ENCODE measurements at regions not wholly inside any gene's neighbourhood (a gene's known extent, or its start where the extent isn't known, plus 50 kb on each side); places are given as distances from the start of the nearest gene placed in this dataset.
A peak's percentile ranks its signal among the peaks of the same experiment; 100 is the strongest.

DNA sequence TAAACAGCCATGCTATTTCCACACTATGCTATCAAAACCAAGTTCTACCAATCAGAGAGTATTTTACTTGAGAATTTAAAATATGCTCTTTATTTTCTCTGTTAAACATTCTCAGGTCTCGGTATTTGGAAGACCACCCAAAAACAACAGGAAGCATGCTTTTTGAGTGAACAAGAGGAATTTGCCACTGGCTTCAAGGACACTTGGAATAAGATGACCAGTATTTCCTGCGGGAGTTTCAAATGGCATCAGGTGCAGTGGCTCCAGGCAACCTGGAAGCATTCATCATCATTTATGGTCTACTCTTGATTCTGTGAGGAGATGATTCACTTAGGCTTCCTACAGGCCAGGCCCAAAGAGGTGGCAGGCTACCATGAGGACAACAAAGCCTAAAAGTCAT is 305.7 kb upstream of the ATP11B start:
- CTCF ChIA-PET: no interaction called here
- no peak overlapping the region for H3K4me3 ChIP-seq
- POLR2A ChIA-PET (ENCODE audit: unreplicated experiment): no interaction called here
- no peaks in the 10 kb centered on the region for H3K36me3 ChIP-seq (ENCODE audit: low read depth)
- peaks cover 7% of the 10 kb centered on the region; the same call in 1 of the 2 replicates for H3F3A ChIP-seq (ENCODE audit: insufficient read depth, low read depth)
- H3K9me3 ChIP-seq (ENCODE audit: insufficient read depth, low read depth): no peaks in the 10 kb centered on the region
- no peaks in the 10 kb centered on the region for H3K27me3 ChIP-seq (ENCODE audit: insufficient read depth, low read depth)
- H2AFZ ChIP-seq: no peak overlapping the region
- intact Hi-C loops (cut with micrococcal nuclease; ENCODE audit: unreplicated experiment): loop anchor here (10.0 kb wide), 1 partner anchor 203 kb away; no protein-coding TSS in a partner anchor
- H3K27ac ChIP-seq: no peak overlapping the region
- TF ChIP-seq EZH2 (IDR thresholded peaks at IDR 0.05; ENCODE audit: low read depth): no peak
- TF ChIP-seq, protein P1, sequence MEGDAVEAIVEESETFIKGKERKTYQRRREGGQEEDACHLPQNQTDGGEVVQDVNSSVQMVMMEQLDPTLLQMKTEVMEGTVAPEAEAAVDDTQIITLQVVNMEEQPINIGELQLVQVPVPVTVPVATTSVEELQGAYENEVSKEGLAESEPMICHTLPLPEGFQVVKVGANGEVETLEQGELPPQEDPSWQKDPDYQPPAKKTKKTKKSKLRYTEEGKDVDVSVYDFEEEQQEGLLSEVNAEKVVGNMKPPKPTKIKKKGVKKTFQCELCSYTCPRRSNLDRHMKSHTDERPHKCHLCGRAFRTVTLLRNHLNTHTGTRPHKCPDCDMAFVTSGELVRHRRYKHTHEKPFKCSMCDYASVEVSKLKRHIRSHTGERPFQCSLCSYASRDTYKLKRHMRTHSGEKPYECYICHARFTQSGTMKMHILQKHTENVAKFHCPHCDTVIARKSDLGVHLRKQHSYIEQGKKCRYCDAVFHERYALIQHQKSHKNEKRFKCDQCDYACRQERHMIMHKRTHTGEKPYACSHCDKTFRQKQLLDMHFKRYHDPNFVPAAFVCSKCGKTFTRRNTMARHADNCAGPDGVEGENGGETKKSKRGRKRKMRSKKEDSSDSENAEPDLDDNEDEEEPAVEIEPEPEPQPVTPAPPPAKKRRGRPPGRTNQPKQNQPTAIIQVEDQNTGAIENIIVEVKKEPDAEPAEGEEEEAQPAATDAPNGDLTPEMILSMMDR (conservative IDR thresholded peaks at IDR 0.05): no peak
- H3K4me2 ChIP-seq: no peak overlapping the region
- BruUV-seq (replicated peaks): no TSS peak
- DNase-seq: no peak
- no peaks in the 10 kb centered on the region for H3K9me2 ChIP-seq (ENCODE audit: insufficient read depth)
- no peaks in the 10 kb centered on the region for H4K20me1 ChIP-seq (ENCODE audit: insufficient read depth)
- peaks cover 12% of the 10 kb centered on the region for H3K4me1 ChIP-seq (replicated peaks; ENCODE audit: insufficient read depth)
- H3K79me2 ChIP-seq (ENCODE audit: low read depth): no peaks in the 10 kb centered on the region

DNA sequence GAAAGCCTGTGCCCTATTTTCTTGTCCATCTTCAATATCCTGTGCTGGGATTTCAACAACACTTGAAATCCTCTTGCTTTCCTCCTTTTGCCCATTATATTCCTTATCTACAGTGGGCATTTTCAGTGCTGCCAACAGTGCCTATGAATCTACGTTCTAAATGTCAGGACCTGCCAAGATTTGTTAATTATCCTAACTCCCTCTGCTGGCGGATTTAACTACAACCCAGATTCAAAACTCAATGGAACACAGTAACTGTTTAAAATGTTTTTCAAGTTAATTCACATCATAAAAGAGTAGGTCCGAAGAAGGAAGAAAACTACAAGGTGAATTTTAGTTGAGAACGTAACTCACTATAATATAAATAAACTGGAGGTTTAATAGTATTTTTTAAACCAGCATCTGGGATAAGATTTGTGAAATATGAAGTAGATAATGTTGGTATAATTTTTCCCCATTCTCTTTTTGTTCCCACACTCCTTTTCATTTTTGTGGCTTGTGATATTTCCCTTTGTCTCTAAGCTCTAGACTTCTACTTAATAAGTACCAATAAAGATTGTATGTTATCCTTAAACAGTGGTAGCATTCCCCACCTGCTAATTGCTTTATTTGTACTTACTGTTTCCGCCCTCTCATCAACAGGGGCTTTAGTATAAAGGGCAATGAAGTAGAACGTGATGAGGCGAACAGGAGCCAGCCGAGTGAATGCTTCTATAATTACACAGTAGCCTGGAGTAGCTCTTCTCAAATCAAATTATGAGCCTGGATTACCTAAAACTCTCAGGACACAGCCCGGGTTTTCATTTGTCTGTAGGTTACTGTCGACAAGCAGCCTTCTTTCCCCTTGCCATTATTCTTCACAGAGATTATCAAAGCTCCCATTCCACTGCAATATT is 302.5 kb upstream of the ATP11B start:
- Histone ChIP-seq H3F3A (ENCODE audit: insufficient read depth, low read depth) (no peaks in the 10 kb centered on the region), H4K20me1 (ENCODE audit: insufficient read depth) (no peaks in the 10 kb centered on the region), H3K4me2 (no peak overlapping the region), H3K79me2 (ENCODE audit: low read depth) (no peaks in the 10 kb centered on the region), H3K4me1 (replicated peaks; ENCODE audit: insufficient read depth) (peaks cover 3% of the 10 kb centered on the region; the same call in 1 of the 2 replicates), H3K9me3 (ENCODE audit: insufficient read depth, low read depth) (no peaks in the 10 kb centered on the region), H2AFZ (no peak overlapping the region), H3K9me2 (ENCODE audit: insufficient read depth) (no peaks in the 10 kb centered on the region), H3K27ac (no peak overlapping the region), H3K36me3 (ENCODE audit: low read depth) (no peaks in the 10 kb centered on the region), H3K4me3 (no peak overlapping the region), H3K27me3 (ENCODE audit: insufficient read depth, low read depth) (no peaks in the 10 kb centered on the region)
- ChIA-PET CTCF (interaction anchor here (0.5 kb wide), 1 partner anchor 1524 kb away, joined by 8 read pairs; no protein-coding TSS in a partner anchor), POLR2A (ENCODE audit: unreplicated experiment) (no interaction called here)
- TF ChIP-seq, protein P1 (conservative IDR thresholded peaks at IDR 0.05): peak; percentile 74
- TF ChIP-seq EZH2 (IDR thresholded peaks at IDR 0.05; ENCODE audit: low read depth): no peak
- intact Hi-C loops (cut with micrococcal nuclease; ENCODE audit: unreplicated experiment): loop anchor here (1.0 to 10.0 kb wide), 5 partner anchors 128 to 1156 kb away; no protein-coding TSS in a partner anchor
- peak; percentile 12 to 37 for DNase-seq
- no TSS peak for BruUV-seq (replicated peaks)

DNA sequence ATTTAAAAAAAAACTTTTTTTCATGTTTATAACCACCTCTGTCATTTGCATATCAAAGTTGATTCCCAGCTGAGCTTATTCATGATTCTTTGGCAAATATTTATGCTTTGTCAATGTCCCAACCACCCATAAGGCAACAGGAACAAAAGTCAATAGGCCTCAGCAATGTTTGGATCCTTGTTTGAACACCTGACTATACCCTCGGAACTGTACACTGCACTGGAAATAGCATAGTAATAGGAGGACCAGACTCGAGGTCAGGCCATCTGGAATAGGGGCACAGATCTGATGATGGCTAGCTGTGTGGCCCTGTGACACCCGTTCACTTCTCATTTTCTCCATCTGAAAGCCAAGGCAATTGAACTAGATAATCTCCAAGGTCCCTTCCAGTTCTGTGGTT is 301.7 kb upstream of the ATP11B start:
- H3F3A ChIP-seq (ENCODE audit: insufficient read depth, low read depth): no peaks in the 10 kb centered on the region
- intact Hi-C loops (cut with micrococcal nuclease; ENCODE audit: unreplicated experiment): loop anchor here (2.0 to 10.0 kb wide), 4 partner anchors 127 to 1157 kb away; no protein-coding TSS in a partner anchor
- no peaks in the 10 kb centered on the region for H4K20me1 ChIP-seq (ENCODE audit: insufficient read depth)
- H3K79me2 ChIP-seq (ENCODE audit: low read depth): no peaks in the 10 kb centered on the region
- DNase-seq: no peak
- H3K27me3 ChIP-seq (ENCODE audit: insufficient read depth, low read depth): no peaks in the 10 kb centered on the region
- ChIA-PET CTCF (interaction anchor here (0.5 to 0.6 kb wide), 2 partner anchors 11 to 1524 kb away, joined by 3 to 8 read pairs; no protein-coding TSS in a partner anchor), POLR2A (ENCODE audit: unreplicated experiment) (no interaction called here)
- no peak overlapping the region for H3K27ac ChIP-seq
- H3K36me3 ChIP-seq (ENCODE audit: low read depth): no peaks in the 10 kb centered on the region
- TF ChIP-seq, protein P1 (conservative IDR thresholded peaks at IDR 0.05): no peak
- no peak for TF ChIP-seq EZH2 (IDR thresholded peaks at IDR 0.05; ENCODE audit: low read depth)
- no peak overlapping the region for H3K4me3 ChIP-seq
- no peak overlapping the region for H2AFZ ChIP-seq
- H3K4me1 ChIP-seq (replicated peaks; ENCODE audit: insufficient read depth): no peaks in the 10 kb centered on the region
- BruUV-seq (replicated peaks): no TSS peak
- no peaks in the 10 kb centered on the region for H3K9me2 ChIP-seq (ENCODE audit: insufficient read depth)
- H3K4me2 ChIP-seq: no peak overlapping the region
- H3K9me3 ChIP-seq (ENCODE audit: insufficient read depth, low read depth): no peaks in the 10 kb centered on the region

All from PC-9 (cell line).